Nephron progenitor cell (in vitro differentiated cells): ENCODE measurements at regions not wholly inside any gene's neighbourhood (a gene's known extent, or its start where the extent isn't known, plus 50 kb on each side); places are given as distances from the start of the nearest gene placed in this dataset.
A peak's percentile ranks its signal among the peaks of the same experiment; 100 is the strongest.

Experiments used
- DNase-seq: peaks from one replicate; pipeline ENCODE4 v3.0.0; 2021
- H3K27ac Mint-ChIP-seq: 2 replicates; pipeline ENCODE4 v1.8.0; 2021; ENCODE audit warnings: mild to moderate bottlenecking, moderate library complexity, mixed read lengths
- H3K27me3 Mint-ChIP-seq: 2 replicates; pipeline ENCODE4 v1.8.0; 2021; ENCODE audit warnings: mild to moderate bottlenecking, low read depth, mixed read lengths; ENCODE audit not compliant: poor library complexity
- H3K36me3 Mint-ChIP-seq: 2 replicates; pipeline ENCODE4 v1.8.0; 2021; ENCODE audit warnings: low read depth, mixed read lengths
- H3K4me1 Mint-ChIP-seq: 2 replicates; pipeline ENCODE4 v1.8.0; 2021; ENCODE audit warnings: mixed read lengths
- H3K4me3 Mint-ChIP-seq: 2 replicates; pipeline ENCODE4 v1.8.0; 2021; ENCODE audit warnings: mild to moderate bottlenecking, moderate library complexity, mixed read lengths
- H3K9me3 Mint-ChIP-seq: 2 replicates; pipeline ENCODE4 v1.8.0; 2021; ENCODE audit warnings: mild to moderate bottlenecking, moderate library complexity, mixed read lengths
- CTCF ChIP-seq: fragments of 200-600 bp; sonication (generic); IDR thresholded peaks from 2 replicates; pipeline ENCODE4 v1.5.0; 2021; ENCODE audit warnings: antibody characterized with exemption

- Mint-ChIP-seq H3K27me3 (no peaks in the 10 kb centered on the region), H3K4me3 (no peak overlapping the region), H3K9me3 (no peaks in the 10 kb centered on the region), H3K36me3 (no peaks in the 10 kb centered on the region), H3K4me1 (no peaks in the 10 kb centered on the region), H3K27ac (no peak overlapping the region)
- no peak for TF ChIP-seq CTCF
- DNase-seq: no peak
Measured at GRCh38 chr18:71797554-71797953, 746.6 kb downstream of the CBLN2 start.

GRCh38 chr18:71784777-71785176 is 759.4 kb downstream of the CBLN2 start:
- peaks cover 2% of the 10 kb centered on the region for H3K27me3 Mint-ChIP-seq
- no peak overlapping the region for H3K27ac Mint-ChIP-seq
- no peaks in the 10 kb centered on the region for H3K36me3 Mint-ChIP-seq
- no peak overlapping the region for H3K4me3 Mint-ChIP-seq
- no peaks in the 10 kb centered on the region for H3K4me1 Mint-ChIP-seq
- H3K9me3 Mint-ChIP-seq: no peaks in the 10 kb centered on the region
- peak; percentile 40 for TF ChIP-seq CTCF
- peak; percentile 4 for DNase-seq

GRCh38 chr18:71760541-71760940 is 783.6 kb downstream of the CBLN2 start:
- H3K27me3 Mint-ChIP-seq: no peaks in the 10 kb centered on the region

DNA sequence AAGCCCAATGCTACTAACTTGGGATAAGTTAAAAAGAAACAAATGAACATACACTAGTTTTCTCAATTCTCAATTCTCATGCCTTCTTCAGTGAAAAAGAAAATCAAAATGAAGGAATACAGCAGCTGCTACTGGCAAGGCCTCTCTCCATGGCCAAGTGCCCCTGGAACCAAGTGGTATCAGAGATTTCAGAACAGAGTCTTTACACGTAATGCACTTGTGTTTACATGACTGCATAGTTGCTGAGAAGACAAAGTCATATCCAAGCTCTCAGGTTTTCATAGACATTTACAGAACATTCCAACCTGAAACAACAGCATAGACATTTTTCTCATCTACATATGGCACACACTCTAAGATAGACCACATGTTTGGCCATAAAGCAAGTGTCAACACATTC is 789.9 kb downstream of the CBLN2 start:
- no peaks in the 10 kb centered on the region for H3K4me1 Mint-ChIP-seq
- peaks cover 4% of the 10 kb centered on the region for H3K9me3 Mint-ChIP-seq
- DNase-seq: no peak
- no peak overlapping the region for H3K27ac Mint-ChIP-seq
- no peaks in the 10 kb centered on the region for H3K27me3 Mint-ChIP-seq
- H3K4me3 Mint-ChIP-seq: no peak overlapping the region
- TF ChIP-seq CTCF: no peak
- no peaks in the 10 kb centered on the region for H3K36me3 Mint-ChIP-seq

More at GRCh38 chr18:71760541-71760940, 783.6 kb downstream of the CBLN2 start:
- no peak overlapping the region for H3K4me3 Mint-ChIP-seq
- H3K9me3 Mint-ChIP-seq: peaks cover 27% of the 10 kb centered on the region
- TF ChIP-seq CTCF: no peak
- no peaks in the 10 kb centered on the region for H3K4me1 Mint-ChIP-seq
- no peak for DNase-seq
- H3K27ac Mint-ChIP-seq: no peak overlapping the region
- no peaks in the 10 kb centered on the region for H3K36me3 Mint-ChIP-seq

DNA sequence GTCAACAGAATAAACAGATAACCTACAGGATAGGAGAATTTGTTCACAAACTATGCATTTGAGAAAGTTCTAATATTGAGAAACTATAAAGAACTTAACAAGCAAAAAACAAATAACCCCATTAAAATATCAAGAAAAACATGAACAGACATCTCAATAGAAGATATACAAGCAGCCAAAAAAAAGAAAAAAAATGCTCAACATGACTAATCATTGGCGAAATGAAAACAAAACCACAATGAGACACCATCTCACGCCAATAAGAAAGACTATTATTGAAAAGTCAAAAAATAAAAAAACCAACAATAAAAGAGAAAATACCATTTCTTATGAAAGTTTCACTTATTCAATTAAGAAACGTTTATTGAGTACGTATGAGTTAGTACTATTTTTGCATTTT is 800.5 kb downstream of the CBLN2 start:
- no peak overlapping the region for H3K4me3 Mint-ChIP-seq
- H3K27ac Mint-ChIP-seq: no peak overlapping the region
- no peaks in the 10 kb centered on the region for H3K4me1 Mint-ChIP-seq
- no peaks in the 10 kb centered on the region for H3K27me3 Mint-ChIP-seq
- H3K36me3 Mint-ChIP-seq: no peaks in the 10 kb centered on the region
- no peak for DNase-seq
- peaks cover 21% of the 10 kb centered on the region for H3K9me3 Mint-ChIP-seq
- TF ChIP-seq CTCF: no peak

DNA sequence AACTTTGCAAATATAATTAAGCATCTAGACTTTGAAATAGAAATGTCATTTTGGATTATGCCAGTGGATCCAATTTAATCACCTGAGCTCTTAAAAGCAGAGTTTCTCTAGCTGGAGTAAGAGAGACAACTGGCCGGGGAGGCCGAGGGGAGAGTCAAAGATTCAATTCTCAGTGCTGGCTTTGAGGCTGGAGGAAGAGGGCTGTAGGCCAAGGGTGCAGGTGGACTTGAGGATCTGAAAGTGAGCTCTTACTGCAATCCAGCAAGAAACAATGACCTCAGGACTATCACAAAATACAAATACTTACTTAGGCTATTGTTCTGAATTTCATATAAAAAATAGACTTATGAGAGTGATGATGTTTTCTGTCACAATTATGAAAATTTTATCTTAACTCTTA is 814.5 kb downstream of the CBLN2 start:
- DNase-seq: no peak
- Mint-ChIP-seq H3K36me3 (no peaks in the 10 kb centered on the region), H3K9me3 (no peaks in the 10 kb centered on the region), H3K27ac (no peak overlapping the region), H3K4me1 (no peaks in the 10 kb centered on the region), H3K27me3 (no peaks in the 10 kb centered on the region), H3K4me3 (no peak overlapping the region)
- TF ChIP-seq CTCF: no peak
